Dermis blood vessel endothelial cell (primary cell): ENCODE measurements at regions not wholly inside any gene's neighbourhood (a gene's known extent, or its start where the extent isn't known, plus 50 kb on each side); places are given as distances from the start of the nearest gene placed in this dataset.

Experiments
- DNase-seq: peaks from one replicate; pipeline ENCODE4 v3.0.0; 2010

DNA sequence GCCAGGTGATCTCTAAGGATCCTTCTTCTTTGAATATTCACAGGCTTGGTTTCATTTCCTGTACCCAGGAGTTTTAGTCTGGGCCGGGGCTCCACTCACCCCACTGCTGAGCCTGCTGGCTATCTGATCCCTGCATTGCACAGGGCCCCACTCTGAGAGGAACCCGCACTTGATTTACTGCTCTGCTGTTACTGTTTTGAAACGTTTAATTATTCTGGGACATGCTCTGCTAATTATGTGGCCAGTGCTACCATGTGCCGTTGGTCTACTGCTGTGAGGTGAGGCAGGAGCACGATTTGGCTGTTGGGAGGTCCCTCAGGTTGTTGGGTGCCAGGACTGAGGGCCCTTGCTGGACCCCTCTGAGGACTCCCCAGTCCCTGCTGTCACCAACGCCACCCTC lies 108.7 kb upstream of the SIRPA start:
- DNase-seq, result no peak

DNA sequence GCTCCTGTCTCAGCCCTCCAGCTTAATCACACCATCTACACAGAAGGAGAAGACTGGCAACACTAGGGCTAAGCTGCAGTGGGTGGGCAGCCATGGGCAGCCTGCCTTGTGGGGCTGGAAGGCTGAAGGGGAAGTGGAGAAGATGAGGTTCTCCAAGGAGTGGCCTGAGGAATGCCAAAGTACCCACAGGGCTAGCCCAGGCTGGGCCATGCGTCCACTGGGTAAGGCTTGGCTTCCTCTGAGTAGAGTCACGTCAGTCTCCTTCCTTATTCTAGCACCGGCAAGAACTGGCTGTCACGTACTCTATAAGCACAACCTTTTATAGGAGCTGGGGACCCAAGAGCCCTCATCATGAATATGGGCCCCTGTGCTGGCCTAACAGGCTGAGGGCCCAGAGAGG lies 110.6 kb upstream of the SIRPA start:
- DNase-seq, result no peak

GRCh38 chr20:1783245-1783644 lies 112.0 kb upstream of the SIRPA start:
- no peak for DNase-seq

DNA sequence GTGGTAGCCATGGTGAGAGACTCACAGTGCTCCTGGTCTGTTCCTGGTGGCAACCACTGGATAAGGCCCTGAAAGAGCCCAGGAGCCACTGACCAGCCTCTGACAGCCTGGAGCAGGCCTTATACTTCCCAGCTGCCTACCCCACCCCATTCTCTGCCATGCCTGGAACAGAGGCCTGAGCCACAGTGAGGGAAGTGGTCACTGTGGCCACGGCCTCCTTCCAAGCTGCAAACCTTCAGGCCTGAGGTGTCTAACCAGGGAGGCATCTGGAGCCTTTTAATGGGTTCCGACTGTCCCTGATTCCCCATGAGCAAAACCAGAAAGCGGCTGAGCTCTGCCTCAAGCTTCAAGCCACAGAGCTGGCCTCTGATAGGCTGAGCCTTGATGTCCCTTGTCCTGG lies 113.0 kb upstream of the SIRPA start:
- DNase-seq, result no peak

GRCh38 chr20:1779567-1779966 lies 115.6 kb upstream of the SIRPA start:
- no peak for DNase-seq

- DNase-seq, result no peak
Measured at GRCh38 chr20:1778338-1778737, 116.9 kb upstream of the SIRPA start.

GRCh38 chr20:1777476-1777820 lies 117.8 kb upstream of the SIRPA start:
- no peak for DNase-seq

DNA sequence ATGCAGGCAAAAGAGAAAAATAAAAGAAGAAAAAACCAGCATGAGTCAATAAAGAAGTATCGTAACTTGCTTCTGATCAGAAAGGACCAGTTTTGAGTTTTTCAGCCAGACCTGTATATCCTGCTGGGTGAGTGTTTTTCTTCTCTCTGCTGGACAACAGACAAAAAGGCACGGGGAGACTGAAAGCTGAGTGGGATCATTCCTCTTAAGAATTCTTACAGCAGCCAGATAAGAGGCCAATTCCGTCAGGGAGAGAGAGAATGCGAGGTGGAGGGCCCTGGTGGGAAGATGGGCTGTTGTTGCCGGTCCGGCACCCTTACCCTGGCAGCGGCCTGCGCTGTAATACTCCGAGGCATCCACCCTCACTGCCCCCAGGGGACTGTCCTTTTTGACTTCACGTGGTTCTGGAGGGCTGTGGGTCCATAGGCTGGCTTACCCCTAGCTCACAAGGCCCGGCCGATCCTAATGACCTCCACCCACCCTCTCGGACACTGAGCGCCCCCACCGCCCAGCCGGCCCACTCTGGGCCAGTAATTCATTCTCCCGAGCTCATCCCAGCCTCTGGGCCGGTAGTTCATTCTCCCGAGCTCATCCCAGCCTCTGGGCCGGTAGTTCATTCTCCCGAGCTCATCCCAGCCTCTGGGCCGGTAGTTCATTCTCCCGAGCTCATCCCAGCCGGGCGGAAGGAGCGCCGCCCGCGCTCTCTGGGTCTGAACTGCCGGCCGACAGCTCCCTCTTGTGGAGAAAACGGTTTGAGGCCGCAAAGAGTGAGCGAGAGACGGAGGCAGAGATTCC lies 118.3 kb upstream of the SIRPA start:
- DNase-seq, result peak; percentile 93

GRCh38 chr20:1775117-1775516 lies 117.5 kb upstream of the SIRPG start:
- no peak for DNase-seq

DNA sequence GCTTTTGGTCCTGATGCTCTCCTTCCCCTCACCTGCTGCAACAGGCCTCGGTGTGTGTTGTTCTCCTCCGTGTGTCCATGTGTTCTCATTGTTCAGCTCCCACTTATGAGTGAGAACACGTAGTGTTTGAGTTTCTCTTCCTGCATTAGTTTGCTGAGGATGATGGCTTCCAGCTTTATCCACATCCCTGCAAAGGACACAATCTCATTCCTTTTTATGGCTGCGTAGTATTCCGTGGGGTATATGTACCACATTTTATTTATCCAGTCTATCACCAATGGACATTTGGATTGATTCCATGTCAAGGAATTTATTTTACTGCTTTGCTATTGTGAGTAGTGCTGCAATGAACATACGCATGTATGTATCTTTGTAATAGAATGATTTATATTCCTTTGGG lies 116.9 kb upstream of the SIRPG start:
- no peak for DNase-seq

DNA sequence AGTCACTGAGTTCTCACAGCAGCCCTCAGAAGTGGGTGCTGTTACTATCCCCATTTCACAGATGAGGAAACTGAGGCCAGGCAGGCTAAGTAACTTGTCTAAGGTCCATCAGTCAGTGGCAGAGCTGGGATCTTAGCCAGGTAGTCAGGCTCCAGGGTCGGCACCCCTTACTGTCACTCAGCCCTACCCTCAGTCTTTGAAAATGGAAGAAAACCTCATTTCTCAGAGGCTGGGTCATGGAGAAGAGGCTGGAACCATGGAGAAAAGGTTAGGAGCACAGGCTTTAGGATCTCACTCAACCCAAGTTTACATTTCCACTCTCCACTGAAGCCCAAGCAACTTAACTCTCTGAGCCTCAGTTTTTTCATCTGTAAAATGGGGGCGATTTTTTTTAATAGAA lies 116.2 kb upstream of the SIRPG start:
- DNase-seq, result no peak

- no peak for DNase-seq
Measured at GRCh38 chr20:1769491-1769890, 111.9 kb upstream of the SIRPG start.

DNA sequence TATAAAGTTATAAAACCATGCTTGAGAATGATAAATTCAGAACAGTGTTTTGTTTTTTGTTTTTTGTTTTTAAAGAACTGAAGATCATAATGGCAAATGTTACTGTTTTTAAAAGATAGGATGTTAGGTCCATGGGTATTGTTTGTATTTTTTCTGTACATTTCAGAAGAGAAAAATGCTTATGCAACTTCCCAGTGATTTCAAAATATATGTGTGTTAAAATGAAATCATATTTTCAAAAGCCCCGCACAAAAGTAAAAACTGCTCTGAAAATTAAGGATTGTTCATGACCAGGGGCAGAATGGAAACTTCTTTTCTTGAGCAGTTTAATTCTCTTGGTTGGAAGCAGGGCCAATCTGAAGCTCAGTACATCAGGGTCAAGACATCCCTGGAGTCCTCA lies 109.2 kb upstream of the SIRPG start:
- DNase-seq, result no peak

DNA sequence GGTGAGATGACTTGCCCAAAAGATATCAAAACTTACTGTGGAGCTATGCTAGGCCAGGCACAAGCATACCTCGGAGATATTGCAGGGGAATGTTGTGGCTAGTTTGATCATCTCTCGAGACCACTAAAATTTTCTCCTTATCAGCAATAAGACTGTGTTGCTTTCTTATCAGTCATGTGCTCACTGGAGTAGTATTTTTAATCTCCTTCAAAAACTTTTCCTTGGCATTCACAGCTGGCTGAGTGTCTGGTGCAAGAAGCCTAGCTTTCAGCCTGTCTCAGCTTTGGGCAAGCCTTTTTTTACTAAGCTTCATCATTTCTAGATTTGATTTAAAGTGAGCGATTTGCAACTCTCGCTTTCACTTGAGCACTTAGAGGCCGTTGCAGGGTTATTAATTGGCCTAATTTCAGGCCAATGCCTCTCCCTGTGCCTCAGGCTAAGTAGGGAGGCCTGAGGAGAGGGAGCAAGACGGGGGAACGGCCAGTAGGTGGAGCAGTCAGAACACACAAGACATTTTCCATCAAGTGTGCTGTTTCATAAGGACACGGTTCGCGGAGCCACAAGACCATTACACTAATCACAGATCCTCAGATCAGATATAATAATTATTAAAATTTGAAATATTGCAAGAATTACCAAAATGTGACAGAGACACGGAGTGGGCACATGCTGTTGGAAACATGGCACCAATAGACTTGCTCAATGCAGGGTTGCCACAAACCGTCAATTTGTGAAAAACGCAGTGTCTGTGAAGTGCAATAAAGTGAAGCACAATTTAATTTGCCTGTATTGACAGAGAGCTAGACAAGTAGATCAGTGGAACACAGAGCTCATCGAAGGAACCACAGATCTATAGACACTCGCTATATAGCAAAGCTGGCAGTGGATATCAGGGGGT lies 106.8 kb upstream of the SIRPG start:
- peak; percentile 89 for DNase-seq

GRCh38 chr20:1761598-1761997 lies 104.0 kb upstream of the SIRPG start:
- no peak for DNase-seq

- DNase-seq, result peak; percentile 61
Measured at GRCh38 chr20:1761116-1761515, 103.5 kb upstream of the SIRPG start.

DNA sequence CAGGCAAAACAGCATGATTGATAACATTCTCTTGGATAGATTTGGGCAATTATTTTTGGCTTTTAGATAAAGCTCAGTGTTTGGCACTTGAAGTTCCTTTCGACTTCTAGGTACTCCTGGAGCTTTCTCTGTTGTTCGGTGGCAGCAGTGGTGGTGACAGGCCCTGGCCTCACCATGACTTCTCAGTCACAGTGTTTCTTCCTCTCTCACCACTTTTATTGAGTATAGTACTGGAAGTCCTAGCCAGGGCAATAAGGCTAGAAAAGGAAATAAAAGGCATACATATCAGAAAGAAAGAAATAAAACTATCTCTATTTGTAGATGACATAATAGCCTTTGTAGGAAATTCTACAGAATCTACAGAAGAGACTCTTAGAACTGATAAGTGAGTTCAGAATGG lies 101.2 kb upstream of the SIRPG start:
- DNase-seq, result no peak

DNA sequence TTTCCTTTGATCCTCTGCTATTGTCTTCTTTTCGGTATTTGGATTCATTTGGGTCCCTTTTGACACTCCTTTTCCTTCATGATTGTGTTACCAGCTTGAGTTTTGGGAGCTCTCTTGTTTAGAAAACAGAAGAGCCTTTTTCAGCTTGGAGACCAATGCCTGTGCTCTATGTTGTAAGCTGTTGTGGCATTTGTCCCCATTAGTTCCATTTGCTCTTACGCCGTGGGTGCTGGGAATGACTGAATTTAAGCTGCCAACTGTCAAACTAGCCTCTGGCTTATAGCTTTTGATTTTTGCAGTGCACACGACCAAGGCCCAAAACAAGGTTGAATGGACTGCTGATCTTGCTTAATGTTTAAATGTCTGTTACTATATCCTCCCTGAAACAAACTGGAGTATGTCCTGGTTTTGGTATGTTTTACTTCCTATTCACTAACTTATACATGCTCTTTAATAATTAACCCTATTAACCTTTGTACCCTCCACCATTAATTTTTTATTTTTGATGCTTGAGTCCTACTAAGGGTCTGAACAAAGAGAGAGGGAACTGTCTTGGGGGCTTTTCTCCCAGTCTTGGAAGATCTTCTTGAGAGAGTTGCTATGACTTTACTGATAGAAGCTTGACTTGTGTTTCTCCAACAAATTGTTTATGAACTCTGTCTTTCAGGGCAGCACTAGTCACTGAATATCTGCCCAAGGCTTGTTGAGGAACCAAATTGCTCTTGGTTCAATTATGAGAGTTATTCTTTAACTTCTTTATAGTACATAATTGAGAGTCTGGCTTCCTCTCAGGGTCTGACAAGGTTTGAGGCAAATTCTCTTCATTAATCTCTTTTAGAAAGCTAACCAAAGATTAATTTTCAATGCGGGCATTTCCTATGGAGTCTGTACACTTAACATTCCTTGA lies 100.3 kb upstream of the SIRPG start:
- DNase-seq, result no peak

DNA sequence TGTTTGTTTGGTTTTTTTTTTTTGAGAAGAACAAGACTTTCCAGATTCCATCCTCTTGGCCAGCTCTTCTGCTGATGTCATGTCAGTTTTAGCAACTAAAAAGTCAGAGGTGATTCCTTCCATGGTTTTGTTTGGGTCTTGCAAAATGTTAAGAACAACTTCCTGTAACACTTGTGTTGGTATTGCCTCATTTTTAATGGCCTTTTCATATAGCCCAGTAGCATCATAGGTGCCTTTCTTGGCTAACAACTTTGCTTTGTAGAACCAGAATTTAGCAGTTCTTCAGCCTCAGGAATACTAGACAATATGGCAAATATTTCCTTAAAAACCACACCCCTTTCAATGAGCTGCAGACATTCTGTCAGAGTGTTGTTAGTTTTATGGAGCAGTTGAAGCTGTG lies 99.5 kb upstream of the SIRPG start:
- no peak for DNase-seq

DNA sequence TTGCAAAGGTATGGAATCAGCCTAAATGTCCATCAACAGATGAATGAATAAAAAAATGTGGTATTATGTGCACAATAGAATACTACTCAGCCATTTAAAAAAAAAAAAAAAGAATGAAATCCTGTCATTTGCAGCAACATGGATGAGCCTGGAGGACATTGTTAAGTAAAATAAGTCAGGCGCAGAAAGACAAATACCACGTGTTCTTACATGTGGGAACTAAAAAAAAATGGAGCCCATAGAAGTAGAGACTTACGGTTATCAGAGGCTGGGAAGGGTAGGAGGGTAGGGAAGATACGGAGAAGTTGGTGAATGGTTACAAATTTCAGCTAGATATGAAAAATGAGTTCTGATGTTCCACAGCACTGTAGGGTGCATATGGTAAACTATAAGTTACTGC lies 97.2 kb upstream of the SIRPG start:
- no peak for DNase-seq

DNA sequence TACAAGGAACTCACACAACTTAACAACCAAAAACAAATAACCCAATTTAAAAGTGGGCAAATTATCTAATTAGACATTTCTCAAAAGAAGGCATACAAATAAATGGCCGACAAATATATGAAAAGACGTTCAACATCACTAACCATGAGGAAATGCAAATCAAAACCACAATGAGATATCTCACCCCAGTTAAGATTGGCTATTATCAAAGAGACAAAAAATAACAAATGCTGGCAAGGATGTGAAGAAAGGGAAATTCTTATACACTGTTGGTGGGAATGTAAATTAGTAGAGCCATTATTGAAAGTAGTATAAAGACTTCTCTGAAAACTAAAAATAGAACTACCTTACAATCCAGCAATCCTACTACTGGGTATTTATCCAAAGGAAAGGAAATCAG lies 96.7 kb upstream of the SIRPG start:
- no peak for DNase-seq

- DNase-seq, result no peak
Measured at GRCh38 chr20:1752045-1752444, 94.5 kb upstream of the SIRPG start.

GRCh38 chr20:1748777-1749176 lies 91.2 kb upstream of the SIRPG start:
- DNase-seq, result no peak
